ENCODE measurements at regions not wholly inside any gene's neighbourhood (a gene's known extent, or its start where the extent isn't known, plus 50 kb on each side); places are given as distances from the start of the nearest gene placed in this dataset.

- DNase-seq: no peak
Measured at GRCh38 chr11:26278354-26278753, 53.6 kb upstream of the ANO3 start.
